ENCODE measurements at regions not wholly inside any gene's neighbourhood (a gene's known extent, or its start where the extent isn't known, plus 50 kb on each side); places are given as distances from the start of the nearest gene placed in this dataset.

DNA sequence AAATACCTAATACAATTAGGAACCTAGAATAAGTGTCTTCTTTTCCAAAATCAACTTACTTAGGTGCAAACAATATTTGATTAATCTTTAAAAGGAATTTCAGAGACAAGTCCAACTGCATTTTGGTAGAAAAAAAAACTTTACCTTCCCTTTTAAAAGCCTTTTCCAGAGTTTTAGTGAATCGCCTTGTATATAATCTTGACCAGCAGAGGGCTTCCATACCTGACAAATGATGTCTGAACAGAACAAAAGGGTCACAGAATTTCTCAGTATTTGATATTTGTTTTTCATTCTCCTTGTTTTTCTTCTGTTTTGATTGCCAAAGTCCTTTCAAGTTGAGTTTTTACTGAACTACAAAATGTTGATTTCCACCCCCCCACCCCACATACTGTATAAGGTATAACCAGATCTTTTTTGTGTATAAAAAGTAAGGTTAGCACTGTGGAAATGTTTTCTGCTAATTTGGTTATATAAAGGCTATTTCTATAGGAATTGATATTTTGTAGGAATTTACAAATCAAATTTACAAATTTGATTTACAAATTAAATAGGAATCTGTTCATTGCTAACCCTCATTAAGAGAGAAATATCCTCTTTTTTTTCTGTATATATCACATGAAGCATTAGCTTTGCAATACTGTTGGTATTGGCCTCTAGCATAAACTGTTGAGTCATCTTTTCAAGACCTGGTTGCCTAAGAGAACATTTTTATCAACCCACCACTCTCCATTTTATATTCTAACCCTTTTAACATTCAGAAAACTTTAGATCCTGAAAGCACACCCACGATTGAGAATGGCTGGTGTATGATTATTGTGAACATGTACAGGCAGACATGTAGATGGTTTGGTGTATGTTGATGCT lies 464.1 kb upstream of the RARB start:
- peak in 6 of 7 experiments; percentile 21 to 41 (median 37) for TF ChIP-seq CTCF (IDR thresholded peaks at IDR 0.05)
- TF ChIP-seq POLR2A (IDR thresholded peaks at IDR 0.05): no peak
